ENCODE measurements at regions not wholly inside any gene's neighbourhood (a gene's known extent, or its start where the extent isn't known, plus 50 kb on each side); places are given as distances from the start of the nearest gene placed in this dataset.

DNA sequence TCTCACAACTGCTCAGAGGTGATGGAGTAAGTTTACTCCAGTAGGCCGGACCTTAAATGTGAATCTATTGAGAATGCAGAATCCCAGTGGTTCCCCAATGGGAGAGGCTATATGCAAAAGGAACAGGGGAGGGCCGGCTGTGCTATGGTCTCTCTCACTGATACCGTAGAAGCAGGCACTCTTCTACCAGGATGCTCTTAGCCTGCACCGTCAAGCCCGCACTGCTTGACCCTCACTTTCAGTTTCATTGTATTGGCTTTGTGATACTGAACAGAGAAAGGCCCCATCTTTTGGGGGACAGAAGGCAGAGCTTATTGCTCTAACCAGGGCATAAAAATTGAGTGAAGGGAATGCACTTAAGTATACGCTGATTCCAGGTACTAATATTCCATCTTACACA lies 615.0 kb upstream of the RGMB start:
- WGBS (ENCODE audit: insufficient coverage): 67% methylated on average over 1 of the region's 6 CpGs
- Mint-ChIP-seq H3K27ac (no peak overlapping the region), H3K27me3 (no peaks in the 10 kb centered on the region), H3K9me3 (ENCODE audit: insufficient read depth) (no peaks in the 10 kb centered on the region), H3K4me3 (no peak overlapping the region), H3K4me1 (no peaks in the 10 kb centered on the region)
- CTCF ChIA-PET: no interaction called here
- DNase-seq (no peak), ATAC-seq (ENCODE audit: low read depth) (no peak)
- TF ChIP-seq EZH2 (IDR thresholded peaks at IDR 0.05; ENCODE audit: borderline replicate concordance, insufficient read depth, low read depth, low read length, poor library complexity, severe bottlenecking): no peak
- TF ChIP-seq, protein P1, sequence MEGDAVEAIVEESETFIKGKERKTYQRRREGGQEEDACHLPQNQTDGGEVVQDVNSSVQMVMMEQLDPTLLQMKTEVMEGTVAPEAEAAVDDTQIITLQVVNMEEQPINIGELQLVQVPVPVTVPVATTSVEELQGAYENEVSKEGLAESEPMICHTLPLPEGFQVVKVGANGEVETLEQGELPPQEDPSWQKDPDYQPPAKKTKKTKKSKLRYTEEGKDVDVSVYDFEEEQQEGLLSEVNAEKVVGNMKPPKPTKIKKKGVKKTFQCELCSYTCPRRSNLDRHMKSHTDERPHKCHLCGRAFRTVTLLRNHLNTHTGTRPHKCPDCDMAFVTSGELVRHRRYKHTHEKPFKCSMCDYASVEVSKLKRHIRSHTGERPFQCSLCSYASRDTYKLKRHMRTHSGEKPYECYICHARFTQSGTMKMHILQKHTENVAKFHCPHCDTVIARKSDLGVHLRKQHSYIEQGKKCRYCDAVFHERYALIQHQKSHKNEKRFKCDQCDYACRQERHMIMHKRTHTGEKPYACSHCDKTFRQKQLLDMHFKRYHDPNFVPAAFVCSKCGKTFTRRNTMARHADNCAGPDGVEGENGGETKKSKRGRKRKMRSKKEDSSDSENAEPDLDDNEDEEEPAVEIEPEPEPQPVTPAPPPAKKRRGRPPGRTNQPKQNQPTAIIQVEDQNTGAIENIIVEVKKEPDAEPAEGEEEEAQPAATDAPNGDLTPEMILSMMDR (IDR thresholded peaks at IDR 0.05): no peak
- Histone ChIP-seq H2AFZ (ENCODE audit: insufficient read depth, low read depth, low read length, poor library complexity, severe bottlenecking) (no peak overlapping the region), H3K27ac (ENCODE audit: low read length in 2 of 2) (no peak overlapping the region), H3K36me3 (replicated peaks in 1 of 2; ENCODE audit: control extremely low read depth in 1 of 2, control insufficient read depth in 1 of 2, extremely low read depth in 1 of 2, insufficient read depth in 2 of 2, low read length in 1 of 2) (no peaks in the 10 kb centered on the region), H4K20me1 (ENCODE audit: control insufficient read depth, insufficient read depth, low read length, poor library complexity, severe bottlenecking) (no peaks in the 10 kb centered on the region), H3K9me3 (ENCODE audit: control extremely low read depth in 1 of 3, control insufficient read depth in 2 of 3, insufficient read depth in 1 of 3, low read length in 2 of 3) (no peaks in the 10 kb centered on the region), H3K4me3 (ENCODE audit: control extremely low read depth in 1 of 5, extremely low read depth in 1 of 5, insufficient read depth in 1 of 5, low read depth in 2 of 5, low read length in 4 of 5) (no peak overlapping the region), H3K27me3 (replicated peaks in 1 of 4; ENCODE audit: control extremely low read depth in 1 of 4, control insufficient read depth in 3 of 4, insufficient read depth in 4 of 4, low read length in 3 of 4) (no peaks in the 10 kb centered on the region), H3K79me2 (ENCODE audit: control insufficient read depth, insufficient read depth, low read length) (no peaks in the 10 kb centered on the region), H3K4me2 (replicated peaks; ENCODE audit: low read depth, low read length, poor library complexity, severe bottlenecking) (no peak overlapping the region), H3K4me1 (ENCODE audit: control insufficient read depth in 2 of 2, insufficient read depth in 2 of 2, low read length in 2 of 2) (no peaks in the 10 kb centered on the region), H3K9ac (ENCODE audit: low read length) (no peak overlapping the region)
- POLR2A ChIA-PET: no interaction called here
- intact Hi-C loops (cut with micrococcal nuclease): no loop called here

DNA sequence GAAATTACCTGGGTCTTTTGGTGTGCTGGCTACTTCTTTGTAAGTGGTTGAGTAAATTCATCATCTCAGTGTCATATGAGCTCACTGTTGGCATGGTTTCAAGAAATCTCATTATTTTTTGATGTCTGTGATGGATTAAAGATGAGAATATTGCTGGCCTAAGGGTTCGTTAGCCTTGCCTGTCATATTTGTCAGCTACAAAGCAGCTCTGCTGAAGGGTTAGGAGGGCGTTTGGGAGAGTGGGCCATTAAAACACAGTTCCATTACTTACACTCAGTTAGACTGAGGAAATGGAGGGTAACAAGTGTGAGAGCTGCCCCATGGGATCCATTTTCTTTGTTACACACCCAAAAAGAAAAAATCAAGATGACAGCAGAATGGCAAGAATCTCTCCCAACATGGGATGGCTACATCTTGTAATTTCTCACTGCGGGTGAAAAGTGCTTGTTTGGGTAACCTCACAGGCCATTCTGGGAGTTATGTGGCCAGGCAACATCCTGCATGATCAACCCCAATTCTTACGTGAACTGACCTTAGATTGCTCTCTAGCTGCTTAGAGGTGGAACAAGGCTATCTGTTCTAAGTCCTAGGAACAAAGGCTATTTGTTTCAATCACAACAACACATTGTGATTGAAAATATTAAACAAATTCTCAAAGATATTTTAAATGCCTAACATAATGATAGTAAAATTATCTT lies 609.5 kb upstream of the RGMB start:
- 80% methylated on average over 1 of the region's 4 CpGs for WGBS (ENCODE audit: insufficient coverage)

More for the DNA sequence above, 609.5 kb upstream of the RGMB start:
- POLR2A ChIA-PET: no interaction called here
- no peaks in the 10 kb centered on the region for H3K4me1 ChIP-seq (ENCODE audit: control insufficient read depth in 2 of 2, insufficient read depth in 2 of 2, low read length in 2 of 2)
- no peaks in the 10 kb centered on the region for H3K9me3 Mint-ChIP-seq (ENCODE audit: insufficient read depth)
- H3K4me2 ChIP-seq (replicated peaks; ENCODE audit: low read depth, low read length, poor library complexity, severe bottlenecking): no peak overlapping the region
- H3K36me3 ChIP-seq (replicated peaks in 1 of 2; ENCODE audit: control extremely low read depth in 1 of 2, control insufficient read depth in 1 of 2, extremely low read depth in 1 of 2, insufficient read depth in 2 of 2, low read length in 1 of 2): no peaks in the 10 kb centered on the region
- TF ChIP-seq EZH2 (IDR thresholded peaks at IDR 0.05; ENCODE audit: borderline replicate concordance, insufficient read depth, low read depth, low read length, poor library complexity, severe bottlenecking): no peak
- TF ChIP-seq, protein P1 (IDR thresholded peaks at IDR 0.05): no peak
- no peaks in the 10 kb centered on the region for H3K4me1 Mint-ChIP-seq
- no peaks in the 10 kb centered on the region for H3K27me3 Mint-ChIP-seq
- no peaks in the 10 kb centered on the region for H3K27me3 ChIP-seq (replicated peaks in 1 of 4; ENCODE audit: control extremely low read depth in 1 of 4, control insufficient read depth in 3 of 4, insufficient read depth in 4 of 4, low read length in 3 of 4)
- ATAC-seq (ENCODE audit: low read depth) (no peak), DNase-seq (no peak)
- H3K9ac ChIP-seq (ENCODE audit: low read length): no peak overlapping the region
- no peaks in the 10 kb centered on the region for H3K9me3 ChIP-seq (ENCODE audit: control extremely low read depth in 1 of 3, control insufficient read depth in 2 of 3, insufficient read depth in 1 of 3, low read length in 2 of 3)
- H3K79me2 ChIP-seq (ENCODE audit: control insufficient read depth, insufficient read depth, low read length): no peaks in the 10 kb centered on the region
- H3K4me3 ChIP-seq (ENCODE audit: control extremely low read depth in 1 of 5, extremely low read depth in 1 of 5, insufficient read depth in 1 of 5, low read depth in 2 of 5, low read length in 4 of 5): no peak overlapping the region
- no peak overlapping the region for H2AFZ ChIP-seq (ENCODE audit: insufficient read depth, low read depth, low read length, poor library complexity, severe bottlenecking)
- intact Hi-C loops (cut with micrococcal nuclease): no loop called here
- CTCF ChIA-PET: no interaction called here
- H4K20me1 ChIP-seq (ENCODE audit: control insufficient read depth, insufficient read depth, low read length, poor library complexity, severe bottlenecking): no peaks in the 10 kb centered on the region
- H3K4me3 Mint-ChIP-seq: no peak overlapping the region
- no peak overlapping the region for H3K27ac Mint-ChIP-seq
- H3K27ac ChIP-seq (ENCODE audit: low read length in 2 of 2): no peak overlapping the region
